Suprapubic skin (tissue), 3 donors: ENCODE measurements at regions not wholly inside any gene's neighbourhood (a gene's known extent, or its start where the extent isn't known, plus 50 kb on each side); places are given as distances from the start of the nearest gene placed in this dataset.

ENCODE experiments used
- CTCF ChIP-seq, 2 donors: fragments of 200-600 bp in 1 of 2; fragments of 450-650 bp in 1 of 2; sonication (generic) in 1 of 2; IDR thresholded peaks; one replicate each; pipeline ENCODE4 v1.5.1; 2016 to 2019; ENCODE audit warnings: antibody characterized with exemption in 2 of 2, mild to moderate bottlenecking in 1 of 2, moderate library complexity in 1 of 2
- EP300 ChIP-seq: sonication (generic); formaldehyde crosslinking; IDR thresholded peaks from one replicate; pipeline ENCODE4 v1.6.1; 2017; ENCODE audit warnings: antibody characterized with exemption
- POLR2A ChIP-seq, 2 donors: fragments of 450-650 bp; IDR thresholded peaks; one replicate each; pipeline ENCODE4 v1.6.1; 2017; ENCODE audit warnings: antibody characterized with exemption in 2 of 2, mild to moderate bottlenecking in 2 of 2, moderate library complexity in 2 of 2

- TF ChIP-seq CTCF (IDR thresholded peaks at IDR 0.05) (no peak), POLR2A (IDR thresholded peaks at IDR 0.05) (no peak), EP300 (no peak)
Measured at GRCh38 chr4:176610594-176610993, 182.1 kb downstream of the VEGFC start.
